NK-92 treated with Interleukin-12 subunit alpha and Interleukin-12 subunit beta, amount 100 ng/mL, for 24 hours (cell line): ENCODE measurements at regions not wholly inside any gene's neighbourhood (a gene's known extent, or its start where the extent isn't known, plus 50 kb on each side); places are given as distances from the start of the nearest gene placed in this dataset.
"Not testable (repeated sequence)": the region's sequence is repeated elsewhere in the genome, so short reads cannot be mapped to it uniquely, and the experiment has no call there.

Experiments
- DNase-seq: peaks from one replicate; lab custom pipeline; 2025; lab: John Stamatoyannopoulos, UW

DNA sequence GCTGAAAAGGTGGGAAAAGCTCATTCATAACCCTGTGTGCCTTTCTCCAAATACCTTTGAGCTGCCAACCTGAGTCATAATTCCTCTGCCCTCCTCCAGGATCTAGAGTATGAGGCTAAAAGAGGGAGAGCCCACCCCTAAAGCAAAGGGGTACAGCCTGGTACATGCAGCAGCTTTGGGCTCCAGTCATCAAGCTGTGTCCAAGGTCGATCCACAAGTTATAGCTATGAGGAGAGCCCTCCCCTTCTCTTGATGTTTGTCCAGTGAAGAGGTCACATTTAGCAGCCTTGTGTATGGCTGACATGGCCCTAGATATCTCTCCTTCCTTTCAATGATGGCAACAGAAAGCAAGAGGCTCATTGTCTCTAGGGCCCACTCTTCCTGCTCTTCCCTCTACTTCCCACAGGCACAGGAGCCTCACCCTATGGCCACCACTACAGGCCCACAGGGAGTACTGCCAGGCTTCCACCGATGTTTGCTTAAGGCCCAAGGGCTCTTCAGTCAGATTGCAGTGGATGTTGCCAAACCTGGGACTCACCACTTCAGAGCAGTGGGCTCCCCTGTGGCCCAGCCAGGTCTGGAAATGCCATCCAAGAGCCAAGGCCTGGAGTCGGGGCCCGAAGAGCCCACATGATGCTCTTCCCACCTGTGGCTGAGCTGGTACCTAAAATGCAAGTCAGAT is 176.8 kb downstream of the CD83 start:
- no peak for DNase-seq

DNA sequence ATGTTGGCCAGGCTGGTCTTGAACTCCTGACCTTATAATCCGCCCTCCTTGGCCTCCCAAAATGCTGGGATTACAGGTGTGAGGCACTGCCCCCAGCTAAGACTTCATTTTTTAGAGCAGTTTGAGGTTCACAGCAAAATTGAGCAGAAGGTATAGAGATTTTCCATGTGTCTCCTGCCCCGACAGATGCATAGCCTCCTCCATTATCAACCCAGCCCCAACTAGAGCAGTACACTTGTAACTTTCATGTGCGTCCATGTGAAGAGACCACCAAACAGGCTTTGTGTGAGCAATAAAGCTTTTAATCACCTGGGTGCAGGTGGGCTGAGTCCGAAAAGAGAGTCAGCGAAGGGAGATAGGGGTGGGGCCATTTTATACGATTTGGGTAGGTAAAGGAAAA is 179.1 kb downstream of the CD83 start:
- DNase-seq, result not testable (repeated sequence)

GRCh38 chr6:14297118-14297517 is 179.5 kb downstream of the CD83 start:
- not testable (repeated sequence) for DNase-seq

DNA sequence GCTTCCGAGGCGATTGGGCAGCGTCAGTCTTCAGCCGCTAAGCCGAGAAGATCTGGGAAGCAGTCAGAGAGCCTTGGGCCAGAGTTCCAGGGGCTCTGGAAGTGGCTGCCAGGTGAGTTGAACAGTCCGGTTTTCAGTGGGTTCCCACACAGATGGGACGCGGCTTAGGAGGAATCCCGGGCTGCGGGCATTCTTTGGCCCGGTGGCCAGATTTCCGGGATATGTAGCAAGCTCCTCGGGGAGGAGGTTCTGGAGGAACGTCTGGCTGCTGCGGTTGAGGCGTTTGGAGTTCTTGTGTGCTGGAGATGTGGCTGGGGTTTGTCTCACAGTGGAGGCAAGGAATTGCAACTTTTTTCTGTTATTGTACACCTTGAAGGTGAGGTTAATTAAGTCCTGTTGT is 182.6 kb downstream of the CD83 start:
- not testable (repeated sequence) for DNase-seq

DNA sequence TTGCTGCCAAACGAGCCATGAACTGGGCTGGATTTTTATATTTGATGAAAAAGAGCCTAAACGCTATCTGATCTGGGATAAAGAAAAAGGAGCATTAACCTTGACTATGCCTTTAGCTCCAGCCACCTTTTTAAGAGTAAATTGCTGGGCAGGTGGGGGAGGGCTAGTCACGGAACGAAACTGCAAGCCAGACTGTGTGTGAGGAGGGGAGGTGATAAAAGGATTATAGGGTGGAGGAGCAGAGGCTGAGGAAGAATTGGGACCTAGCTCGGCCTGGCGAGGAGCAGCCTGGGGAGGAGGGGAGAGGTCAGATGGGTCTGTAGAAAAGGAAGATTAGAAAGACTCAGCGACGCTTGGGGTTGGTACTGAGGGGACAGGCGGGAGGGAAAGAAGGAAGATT is 183.1 kb downstream of the CD83 start:
- DNase-seq, result not testable (repeated sequence)

DNA sequence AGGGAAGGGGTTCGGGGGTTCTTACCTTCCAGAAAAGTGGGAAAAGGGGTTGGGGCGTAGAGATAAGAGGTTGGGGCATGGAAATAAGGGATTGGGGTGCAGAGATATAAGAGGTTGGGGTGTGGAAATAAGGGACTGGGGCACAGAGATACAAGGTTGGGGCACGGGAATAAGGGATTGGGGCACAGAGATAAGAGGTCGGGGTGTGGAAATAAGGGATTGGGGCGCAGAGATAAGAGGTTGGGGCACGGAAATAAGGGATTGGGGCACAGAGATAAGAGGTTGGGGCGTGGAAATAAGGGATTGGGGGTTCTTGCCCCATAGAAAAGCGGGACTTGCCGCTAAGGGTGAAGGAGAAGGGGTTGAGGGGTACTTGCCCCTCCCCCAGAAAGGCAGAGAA is 183.9 kb downstream of the CD83 start:
- DNase-seq, result not testable (repeated sequence)

DNA sequence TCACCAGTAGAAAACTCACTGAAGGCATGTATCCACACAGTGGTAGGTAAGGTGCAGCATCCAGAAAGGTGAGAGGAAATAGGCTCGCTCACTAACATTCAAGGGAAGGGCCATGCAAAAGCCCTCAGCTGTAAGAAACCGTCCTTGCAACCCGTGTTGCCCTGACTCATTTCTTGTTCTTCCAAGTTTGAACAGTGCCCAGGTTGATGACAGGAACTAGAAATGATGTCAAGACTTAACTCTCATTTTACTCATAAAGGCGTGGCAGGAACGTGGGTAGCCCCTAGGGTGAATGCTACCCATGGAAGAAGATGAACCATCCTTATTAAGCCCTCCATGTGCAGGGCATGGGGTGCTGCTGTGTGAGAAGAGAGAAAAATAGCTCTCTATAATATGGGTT is 187.6 kb downstream of the CD83 start:
- no peak for DNase-seq

DNA sequence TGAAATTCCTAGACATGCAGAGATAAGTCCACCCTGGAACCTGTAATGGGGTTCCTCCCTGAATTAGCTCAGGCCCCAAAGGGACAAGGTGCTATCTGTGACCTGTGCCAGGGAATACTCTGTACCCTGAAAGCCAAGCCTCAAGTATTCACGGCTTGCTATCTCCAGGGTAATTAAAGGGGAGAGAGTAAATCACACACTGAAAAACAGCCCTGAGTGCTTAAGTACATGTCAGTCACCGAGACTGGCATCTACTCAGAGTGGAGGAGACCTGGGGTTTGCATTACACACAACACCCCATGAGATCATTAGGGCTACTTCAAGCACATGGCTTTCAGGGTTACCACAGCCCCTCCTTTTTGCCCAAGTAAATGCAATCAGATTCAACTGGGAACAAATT is 188.1 kb downstream of the CD83 start:
- no peak for DNase-seq

DNA sequence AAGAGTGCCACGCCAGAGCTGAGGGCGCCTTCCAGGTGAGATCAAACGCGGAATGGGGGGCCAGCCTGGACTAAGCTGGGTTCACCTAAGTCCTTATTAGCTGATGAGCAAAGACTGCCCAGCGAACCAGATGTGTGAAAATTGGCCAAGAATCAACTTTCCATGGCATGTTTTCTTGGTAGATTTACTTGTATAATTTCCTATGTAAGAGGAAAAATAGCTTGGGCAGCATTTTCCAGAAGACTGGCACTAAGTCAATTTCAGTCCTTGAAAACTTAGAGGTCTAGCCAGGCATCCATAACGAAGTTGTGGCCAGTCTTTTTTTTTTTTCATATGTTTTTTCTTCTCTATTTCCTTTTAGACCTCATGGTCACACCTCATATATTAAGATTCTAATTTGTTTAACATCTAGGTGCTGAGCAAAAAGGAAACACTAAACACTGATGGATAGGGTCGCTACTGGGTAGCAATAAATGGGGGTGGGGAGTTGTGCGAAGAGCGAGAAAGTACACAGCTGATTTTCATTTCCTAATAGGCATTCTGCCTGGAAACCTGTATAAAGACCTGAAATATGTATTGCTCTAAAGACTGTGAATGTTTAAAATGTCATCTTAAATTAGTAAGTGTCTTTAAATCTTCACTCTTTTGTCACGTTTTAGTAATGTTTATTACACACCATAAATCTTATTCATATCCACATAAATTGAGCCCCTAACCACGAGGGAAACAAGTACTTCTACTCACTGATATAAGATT is 188.8 kb downstream of the CD83 start:
- DNase-seq, result no peak

DNA sequence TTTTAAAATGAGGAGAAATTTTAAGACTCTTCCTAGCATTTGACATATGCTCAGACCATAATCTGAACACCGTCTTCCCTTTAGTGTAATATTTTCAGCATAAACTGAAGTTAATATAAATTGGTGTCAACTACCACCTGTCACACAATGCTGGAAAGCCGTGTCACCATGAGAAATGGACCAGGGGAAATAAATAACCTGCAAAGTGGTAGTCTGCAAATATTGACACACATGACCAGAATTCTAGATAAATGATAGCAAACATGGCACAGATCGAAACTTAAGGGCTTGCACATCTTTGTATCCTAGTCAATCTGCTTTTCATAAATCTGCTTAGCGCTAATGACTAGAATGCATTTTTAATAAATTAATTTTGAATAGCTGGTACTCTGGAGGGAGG is 191.9 kb downstream of the CD83 start:
- DNase-seq, result no peak

DNA sequence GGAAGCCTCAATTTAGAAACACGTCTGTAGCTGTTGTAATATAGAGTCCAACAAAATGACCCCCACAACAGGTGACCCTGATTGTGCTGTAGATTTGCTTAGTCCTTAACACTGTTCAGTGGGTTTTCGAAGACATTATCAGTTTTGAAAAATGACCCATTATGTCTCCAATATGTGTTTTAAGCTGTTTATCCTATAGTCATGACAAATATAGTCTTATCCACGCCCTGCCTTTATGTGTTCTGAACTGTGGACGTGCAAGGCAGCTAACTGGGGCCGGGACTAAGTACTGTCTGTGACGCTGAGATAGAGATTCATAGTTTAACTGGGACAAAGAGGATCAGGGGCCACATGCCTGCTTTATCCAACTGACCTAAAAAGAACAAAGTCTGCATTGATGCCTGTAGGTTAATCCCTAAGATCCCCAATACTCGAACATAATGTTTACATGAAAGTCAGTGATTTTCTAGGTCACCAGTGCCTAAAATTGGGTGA is 192.4 kb downstream of the CD83 start:
- no peak for DNase-seq

DNA sequence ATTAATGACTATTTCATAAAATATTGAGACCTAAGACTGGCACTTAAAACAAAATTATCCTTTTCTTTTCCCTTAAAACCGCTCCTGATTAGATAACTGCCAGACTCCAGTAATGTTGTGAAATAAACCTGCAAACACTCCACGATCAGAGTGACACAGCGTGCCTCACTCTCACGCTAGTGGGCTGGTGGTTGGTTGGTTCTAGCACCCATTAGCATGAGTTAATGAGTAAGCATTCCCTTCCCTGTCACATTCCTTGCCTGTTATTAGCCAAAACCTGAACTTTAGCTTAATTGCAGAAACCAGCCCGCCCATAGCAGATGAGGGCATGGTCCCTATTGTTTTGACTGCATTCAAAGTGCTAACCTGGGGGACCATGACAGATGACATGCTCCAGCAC is 193.4 kb downstream of the CD83 start:
- no peak for DNase-seq

DNA sequence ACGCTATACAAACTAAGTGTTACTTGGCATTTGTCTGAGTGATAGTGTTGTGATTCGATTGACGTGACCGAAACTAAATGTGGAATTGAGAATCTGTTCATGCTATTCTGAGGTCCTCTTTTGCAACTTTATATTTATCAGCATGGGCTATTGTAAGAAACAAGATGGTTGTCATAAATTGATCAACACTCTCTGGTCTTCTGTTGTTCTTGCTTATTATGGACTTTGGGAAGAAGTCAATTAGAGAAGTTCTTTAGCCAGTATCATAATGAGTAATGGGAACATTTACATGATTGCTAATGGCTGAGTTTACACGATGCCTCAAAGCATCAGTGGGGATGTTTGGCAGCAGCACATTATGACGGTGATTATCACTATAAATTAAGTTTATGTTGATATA is 195.0 kb downstream of the CD83 start:
- DNase-seq, result no peak

- no peak for DNase-seq
These were observed 195.7 kb downstream of the CD83 start for GRCh38 chr6:14313248-14313647.

- DNase-seq, result no peak
These were observed 197.8 kb downstream of the CD83 start for GRCh38 chr6:14315353-14315752.

DNA sequence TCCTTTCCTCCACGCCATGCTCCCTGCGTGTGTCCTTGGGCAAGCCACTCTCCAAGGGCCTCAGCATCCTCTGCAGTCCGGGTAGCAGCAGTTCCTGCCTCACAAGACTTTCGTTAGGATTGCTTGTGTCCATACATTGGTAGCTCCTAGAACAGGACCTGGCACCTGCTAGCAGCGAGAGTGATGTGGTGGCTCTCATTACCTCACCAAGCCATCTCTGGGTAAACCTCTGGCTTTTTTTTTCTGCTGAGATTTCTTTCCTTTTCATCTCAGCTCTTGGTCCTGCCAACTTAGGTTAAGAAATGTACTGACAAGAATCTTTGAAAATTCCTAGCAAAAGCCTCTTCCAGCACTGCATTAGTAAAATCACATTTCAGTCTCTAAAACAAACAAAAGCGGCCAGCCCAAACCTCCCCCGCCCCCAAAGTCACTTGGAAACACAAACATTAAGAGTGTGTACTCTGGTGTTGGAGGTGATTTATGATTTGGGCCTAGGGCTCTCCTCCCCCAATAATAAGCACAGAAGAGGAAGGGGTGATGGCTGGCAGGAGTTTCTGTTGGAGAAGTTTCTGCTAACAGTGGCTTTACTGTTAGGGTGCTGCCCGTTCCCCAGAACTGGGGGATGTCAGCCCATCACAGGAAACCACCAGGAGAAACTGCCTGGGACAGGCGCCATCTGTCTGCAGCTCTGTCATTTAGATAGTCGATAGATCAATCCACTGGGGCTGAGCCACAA is 199.2 kb downstream of the CD83 start:
- DNase-seq, result no peak

DNA sequence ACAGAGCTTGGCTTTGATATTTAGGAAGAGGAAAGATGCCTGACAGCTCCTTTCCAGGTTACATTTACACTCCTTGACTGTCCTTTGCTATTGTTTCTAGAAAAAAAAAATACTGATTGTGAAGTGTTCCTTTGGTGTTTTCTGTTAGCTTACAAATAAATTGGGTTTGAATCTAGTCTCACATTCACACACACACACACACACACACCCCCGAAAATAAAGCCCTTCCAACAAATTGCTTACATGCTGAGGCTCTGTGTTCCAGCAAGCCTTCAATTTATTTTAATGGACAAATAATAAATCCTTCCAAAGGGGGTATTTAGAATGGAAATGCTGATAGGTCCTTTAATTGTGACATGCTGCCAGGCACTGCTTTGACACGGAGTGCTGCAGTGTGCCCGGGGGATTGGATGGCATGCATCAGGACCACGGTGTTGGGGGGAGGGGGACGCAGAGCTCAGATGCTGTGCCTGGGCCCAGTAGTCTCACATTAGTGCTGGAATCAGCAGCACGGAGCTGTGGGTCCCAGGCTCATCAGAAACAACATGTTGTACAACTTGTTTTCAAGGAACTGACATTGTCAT is 199.9 kb downstream of the CD83 start:
- DNase-seq, result no peak

- DNase-seq, result no peak
These were observed 202.8 kb downstream of the CD83 start for GRCh38 chr6:14320332-14320731.

DNA sequence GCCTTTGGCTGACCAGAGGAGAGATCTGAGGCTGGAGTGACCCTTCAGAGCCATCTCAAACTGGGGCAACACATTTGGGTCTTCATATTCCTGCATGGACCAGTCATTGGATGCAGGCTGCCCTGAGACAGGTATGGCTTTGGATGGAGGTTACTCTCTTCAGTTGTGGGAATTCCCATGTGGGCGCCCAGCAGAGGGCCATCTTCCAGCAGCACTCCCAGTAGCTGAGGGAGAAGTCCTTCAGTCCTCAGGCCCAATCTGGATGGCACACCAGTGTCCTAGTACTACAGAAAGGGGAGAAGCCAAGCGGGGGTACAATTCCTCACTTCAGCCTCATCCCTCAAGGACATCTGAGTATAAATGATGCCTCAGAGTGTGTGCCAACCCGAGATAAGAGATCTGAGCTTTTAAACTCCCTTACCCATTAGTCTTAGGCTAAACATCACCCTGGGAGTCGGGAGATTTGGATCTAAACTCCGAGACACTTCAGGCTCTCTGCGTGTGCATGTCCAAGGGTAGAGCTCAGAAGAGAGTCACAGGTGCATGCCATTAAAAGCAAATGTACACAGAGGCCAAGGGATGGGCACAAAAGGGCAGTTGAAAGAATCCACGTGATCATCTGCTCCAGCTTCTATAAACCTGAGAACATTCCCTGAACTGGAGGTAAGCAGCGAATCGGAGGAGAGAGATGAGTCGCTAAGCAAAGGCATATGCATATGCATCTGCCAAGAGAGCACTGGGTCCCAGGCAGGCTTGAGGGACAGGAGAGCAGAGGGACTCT is 204.6 kb downstream of the CD83 start:
- DNase-seq, result no peak

DNA sequence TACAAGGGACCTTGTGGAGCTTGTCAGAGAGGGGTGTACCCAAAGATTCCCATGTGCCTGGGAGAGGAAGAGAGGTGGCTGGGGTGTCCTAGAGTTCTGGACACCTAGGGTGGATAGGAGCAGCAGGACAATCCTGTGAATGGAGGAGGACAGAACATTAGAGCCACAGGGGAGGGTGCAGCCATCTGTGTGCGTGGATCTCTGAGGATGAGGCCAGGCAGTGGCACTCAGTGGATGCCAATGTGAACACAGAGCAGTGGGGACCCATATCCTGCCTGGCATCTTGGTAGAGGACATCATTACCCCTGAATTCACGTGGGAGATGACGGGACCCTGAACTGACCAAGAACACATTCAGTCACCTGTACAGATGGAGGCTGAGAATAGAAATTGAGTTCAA is 205.3 kb downstream of the CD83 start:
- no peak for DNase-seq

GRCh38 chr6:14326774-14327173 is 209.2 kb downstream of the CD83 start:
- DNase-seq, result no peak

- DNase-seq, result no peak
These were observed 210.6 kb downstream of the CD83 start for GRCh38 chr6:14328163-14328562.
